ENCODE measurements at regions not wholly inside any gene's neighbourhood (a gene's known extent, or its start where the extent isn't known, plus 50 kb on each side); places are given as distances from the start of the nearest gene placed in this dataset.

GRCh38 chr5:14082523-14082922 is 60.6 kb upstream of the TRIO start:
- no peak for TF ChIP-seq CTCF (conservative IDR thresholded peaks at IDR 0.05 in 1 of 2, IDR thresholded peaks at IDR 0.05 in 1 of 2; ENCODE audit: extremely low read depth in 1 of 2, insufficient read depth in 1 of 2, low read depth in 1 of 2, low read length in 2 of 2)
- no peak for TF ChIP-seq EZH2 (IDR thresholded peaks at IDR 0.05; ENCODE audit: borderline replicate concordance, low read length)
